Body of pancreas (tissue), 4 donors: ENCODE measurements at regions not wholly inside any gene's neighbourhood (a gene's known extent, or its start where the extent isn't known, plus 50 kb on each side); places are given as distances from the start of the nearest gene placed in this dataset.

Experiments used
- ATAC-seq: fragments of 150-250 bp; one replicate; pipeline ENCODE4 v1.9.1; 2016
- DNase-seq, 4 donors: peaks; one replicate each; pipeline ENCODE4 v3.0.0-alpha.2; 2019
- H3K27ac ChIP-seq, 4 donors: fragments of 200-600 bp; sonication (generic); 1 replicate in 3 of 4; 2 replicates in 1 of 4; pipeline versions ENCODE4 v1.5.1 to v1.6.1; 2016 to 2019; ENCODE audit warnings: mild to moderate bottlenecking in 1 of 4, mixed read lengths in 1 of 4, moderate library complexity in 1 of 4
- H3K27me3 ChIP-seq, 2 donors: fragments of 200-600 bp; sonication (generic); one replicate each; pipeline ENCODE4 v1.6.0; 2016; ENCODE audit warnings: mild to moderate bottlenecking in 1 of 2
- H3K36me3 ChIP-seq, 2 donors: fragments of 200-600 bp; sonication (generic); replicated peaks in 1 of 2; 2 replicates each; pipeline ENCODE4 v1.5.1; 2016; ENCODE audit warnings: low read depth in 2 of 2; ENCODE audit not compliant: insufficient read depth in 1 of 2
- H3K4me1 ChIP-seq: fragments of 200-600 bp; sonication (generic); one replicate; pipeline ENCODE4 v1.6.0; 2016
- H3K4me3 ChIP-seq, 2 donors: fragments of 200-600 bp; sonication (generic); 1 replicate in 1 of 2; 2 replicates in 1 of 2; pipeline ENCODE4 v1.5.1; 2016 to 2019
- H3K9me3 ChIP-seq, 3 donors: fragments of 200-600 bp; sonication (generic); 1 replicate in 2 of 3; 2 replicates in 1 of 3; pipeline ENCODE4 v1.5.1; 2016
- CTCF ChIP-seq, 7 experiments: fragments of 450-650 bp in 4 of 7; fragments of 200-600 bp in 3 of 7; sonication (generic) in 3 of 7; IDR thresholded peaks; one replicate each; pipeline ENCODE4 v1.5.1; 2016 to 2019; ENCODE audit warnings: antibody characterized with exemption in 7 of 7
- POLR2A ChIP-seq, 3 donors: fragments of 450-650 bp; IDR thresholded peaks; one replicate each; pipeline ENCODE4 v1.6.1; 2016; ENCODE audit warnings: antibody characterized with exemption in 3 of 3, mild to moderate bottlenecking in 2 of 3
- WGBS, 2 donors: methylation state at CpG; one replicate each; pipeline ENCODE4 v1.1.5; 2017; 5-methylcytosine and 5-hydroxymethylcytosine counted together
- intact Hi-C: fragments of 100-400 bp; cut with DNase I; formaldehyde crosslinking; loops from one replicate; pipeline ENCODE4 v1.15.1; 2023

- H3K27ac ChIP-seq: no peak overlapping the region
- no peaks in the 10 kb centered on the region for H3K27me3 ChIP-seq
- TF ChIP-seq POLR2A (IDR thresholded peaks at IDR 0.05) (no peak), CTCF (IDR thresholded peaks at IDR 0.05) (no peak)
- DNase-seq: no peak
- no peak overlapping the region for H3K4me3 ChIP-seq
- no peaks in the 10 kb centered on the region for H3K4me1 ChIP-seq
- H3K36me3 ChIP-seq: no peaks in the 10 kb centered on the region
- no peak for ATAC-seq
- intact Hi-C loops: no loop called here
- no peaks in the 10 kb centered on the region for H3K9me3 ChIP-seq
Measured at GRCh38 chr5:136840601-136841000, 475.3 kb upstream of the TRPC7 start.

- no peaks in the 10 kb centered on the region for H3K27me3 ChIP-seq
- no peak for ATAC-seq
- no peak for DNase-seq
- no peak overlapping the region for H3K27ac ChIP-seq
- 46 to 63% methylated on average over 1 of the region's 1 CpG for WGBS, 2 donors
- no peaks in the 10 kb centered on the region for H3K9me3 ChIP-seq
- H3K36me3 ChIP-seq: no peaks in the 10 kb centered on the region
- no peak overlapping the region for H3K4me3 ChIP-seq
- intact Hi-C loops: no loop called here
- H3K4me1 ChIP-seq: no peaks in the 10 kb centered on the region
- TF ChIP-seq POLR2A (IDR thresholded peaks at IDR 0.05) (no peak), CTCF (IDR thresholded peaks at IDR 0.05) (no peak)
Measured at GRCh38 chr5:136836093-136836492, 470.7 kb upstream of the TRPC7 start.

- DNase-seq (no peak), ATAC-seq (no peak)
- intact Hi-C loops: no loop called here
- H3K27me3 ChIP-seq: no peaks in the 10 kb centered on the region
- H3K27ac ChIP-seq: no peak overlapping the region
- no peaks in the 10 kb centered on the region for H3K9me3 ChIP-seq
- H3K36me3 ChIP-seq: no peaks in the 10 kb centered on the region
- TF ChIP-seq CTCF (IDR thresholded peaks at IDR 0.05) (no peak), POLR2A (IDR thresholded peaks at IDR 0.05) (no peak)
- WGBS, 2 donors: 100% methylated on average over 1 of the region's 1 CpG
- no peaks in the 10 kb centered on the region for H3K4me1 ChIP-seq
- H3K4me3 ChIP-seq: no peak overlapping the region
Measured at GRCh38 chr5:136820848-136821247, 455.5 kb upstream of the TRPC7 start.

- Histone ChIP-seq H3K4me1 (no peaks in the 10 kb centered on the region), H3K9me3 (no peaks in the 10 kb centered on the region), H3K27me3 (no peaks in the 10 kb centered on the region), H3K4me3 (no peak overlapping the region), H3K36me3 (no peaks in the 10 kb centered on the region), H3K27ac (no peak overlapping the region)
- intact Hi-C loops: no loop called here
- WGBS, 2 donors: 73 to 82% methylated on average over 1 of the region's 1 CpG
- no peak for DNase-seq
- TF ChIP-seq CTCF (IDR thresholded peaks at IDR 0.05): no peak
- no peak for TF ChIP-seq POLR2A (IDR thresholded peaks at IDR 0.05)
- no peak for ATAC-seq
Measured at GRCh38 chr5:136819526-136820302, 454.4 kb upstream of the TRPC7 start.

GRCh38 chr5:136816327-136816726 is 451.0 kb upstream of the TRPC7 start:
- no peaks in the 10 kb centered on the region for H3K27me3 ChIP-seq
- H3K9me3 ChIP-seq: no peaks in the 10 kb centered on the region
- 77 to 98% methylated on average over 2 of the region's 2 CpGs for WGBS, 2 donors
- no peaks in the 10 kb centered on the region for H3K36me3 ChIP-seq
- no peak for DNase-seq
- TF ChIP-seq POLR2A (IDR thresholded peaks at IDR 0.05) (no peak), CTCF (IDR thresholded peaks at IDR 0.05) (no peak)
- H3K27ac ChIP-seq: no peak overlapping the region
- no peak overlapping the region for H3K4me3 ChIP-seq
- intact Hi-C loops: no loop called here
- no peaks in the 10 kb centered on the region for H3K4me1 ChIP-seq
- no peak for ATAC-seq
